H1 (cell line): ENCODE measurements at regions not wholly inside any gene's neighbourhood (a gene's known extent, or its start where the extent isn't known, plus 50 kb on each side); places are given as distances from the start of the nearest gene placed in this dataset.

Experiments
- BCL11A ChIP-seq, 2 experiments: IDR thresholded peaks; one replicate each; pipeline ENCODE4 v1.6.1; 2011; ENCODE audit warnings: low read depth in 2 of 2, low read length in 2 of 2, mild to moderate bottlenecking in 2 of 2
- CHD2 ChIP-seq: IDR thresholded peaks from 2 replicates; pipeline ENCODE4 v1.6.1; 2012; ENCODE audit warnings: low read length, improper control_type of control experiment
- JUN ChIP-seq: IDR thresholded peaks from 2 replicates; pipeline ENCODE4 v1.6.1; 2011; ENCODE audit warnings: low read depth, mild to moderate bottlenecking, improper control_type of control experiment, low read length
- PHF8 ChIP-seq: fragments of 200-600 bp; sonication (generic); conservative IDR thresholded peaks from 2 replicates; pipeline ENCODE4 v1.7.1; 2012; ENCODE audit warnings: low read depth, mild to moderate bottlenecking, inconsistent platforms, low read length, moderate library complexity
- POLR2A ChIP-seq, 2 experiments: IDR thresholded peaks; 1 replicate in 1 of 2; 2 replicates in 1 of 2; pipeline ENCODE4 v1.6.1; 2011; ENCODE audit warnings: low read depth in 2 of 2, low read length in 2 of 2, mild to moderate bottlenecking in 2 of 2; ENCODE audit errors: control extremely low read depth in 1 of 2
- SP4 ChIP-seq: IDR thresholded peaks from 2 replicates; pipeline ENCODE4 v1.6.1; 2012; ENCODE audit warnings: low read length, inconsistent platforms
- SUZ12 ChIP-seq: fragments of 200-600 bp; sonication (generic); IDR thresholded peaks from 2 replicates; pipeline ENCODE4 v1.6.1; 2012; ENCODE audit warnings: mild to moderate bottlenecking, inconsistent platforms, low read length, moderate library complexity, mixed read lengths
- TF ChIP-seq, protein P1 (sequence below), 3 experiments: IDR thresholded peaks; 1 replicate in 2 of 3; 2 replicates in 1 of 3; pipeline versions ENCODE4 v1.5.1 to v1.6.1; 2011; ENCODE audit warnings: low read length in 3 of 3, mild to moderate bottlenecking in 3 of 3, inconsistent platforms in 2 of 3, low read depth in 1 of 3, moderate library complexity in 1 of 3; ENCODE audit not compliant: insufficient read depth in 1 of 3; ENCODE audit errors: control extremely low read depth in 1 of 3
- TF ChIP-seq, protein P2 (sequence below): IDR thresholded peaks from 2 replicates; pipeline ENCODE4 v1.6.1; 2011; ENCODE audit warnings: low read length, improper control_type of control experiment

DNA sequence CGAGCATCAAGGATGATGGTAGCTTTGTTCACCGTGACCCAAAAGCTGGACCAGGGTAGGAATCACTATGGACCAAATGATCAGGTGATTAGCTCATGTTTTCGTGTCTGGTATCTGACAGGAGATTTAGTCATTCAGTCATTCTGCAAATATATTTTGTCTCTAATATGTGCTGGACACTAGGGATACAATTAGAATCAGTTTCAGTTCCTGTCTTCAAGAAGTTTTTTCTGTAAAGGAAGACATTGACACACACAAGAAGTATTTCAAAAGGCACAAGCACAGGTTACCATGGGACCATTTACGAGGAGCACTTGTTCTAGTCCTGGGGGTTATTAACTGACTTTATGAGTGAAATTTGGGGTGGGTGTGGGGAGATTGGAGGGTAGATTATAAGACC, 244.9 kb downstream of the HIVEP2 start:
- TF ChIP-seq SP4 (no peak), BCL11A (IDR thresholded peaks at IDR 0.05; ENCODE audit: low read depth in 2 of 2, low read length in 2 of 2) (no peak), JUN (no peak), SUZ12 (no peak), CHD2 (no peak), PHF8 (no peak), POLR2A (IDR thresholded peaks at IDR 0.05; ENCODE audit: control extremely low read depth in 1 of 2, low read depth in 2 of 2, low read length in 2 of 2) (no peak)
- TF ChIP-seq, protein P1, sequence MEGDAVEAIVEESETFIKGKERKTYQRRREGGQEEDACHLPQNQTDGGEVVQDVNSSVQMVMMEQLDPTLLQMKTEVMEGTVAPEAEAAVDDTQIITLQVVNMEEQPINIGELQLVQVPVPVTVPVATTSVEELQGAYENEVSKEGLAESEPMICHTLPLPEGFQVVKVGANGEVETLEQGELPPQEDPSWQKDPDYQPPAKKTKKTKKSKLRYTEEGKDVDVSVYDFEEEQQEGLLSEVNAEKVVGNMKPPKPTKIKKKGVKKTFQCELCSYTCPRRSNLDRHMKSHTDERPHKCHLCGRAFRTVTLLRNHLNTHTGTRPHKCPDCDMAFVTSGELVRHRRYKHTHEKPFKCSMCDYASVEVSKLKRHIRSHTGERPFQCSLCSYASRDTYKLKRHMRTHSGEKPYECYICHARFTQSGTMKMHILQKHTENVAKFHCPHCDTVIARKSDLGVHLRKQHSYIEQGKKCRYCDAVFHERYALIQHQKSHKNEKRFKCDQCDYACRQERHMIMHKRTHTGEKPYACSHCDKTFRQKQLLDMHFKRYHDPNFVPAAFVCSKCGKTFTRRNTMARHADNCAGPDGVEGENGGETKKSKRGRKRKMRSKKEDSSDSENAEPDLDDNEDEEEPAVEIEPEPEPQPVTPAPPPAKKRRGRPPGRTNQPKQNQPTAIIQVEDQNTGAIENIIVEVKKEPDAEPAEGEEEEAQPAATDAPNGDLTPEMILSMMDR (IDR thresholded peaks at IDR 0.05; ENCODE audit: control extremely low read depth in 1 of 3, insufficient read depth in 1 of 3, low read depth in 1 of 3, low read length in 3 of 3), result no peak
- TF ChIP-seq, protein P2, sequence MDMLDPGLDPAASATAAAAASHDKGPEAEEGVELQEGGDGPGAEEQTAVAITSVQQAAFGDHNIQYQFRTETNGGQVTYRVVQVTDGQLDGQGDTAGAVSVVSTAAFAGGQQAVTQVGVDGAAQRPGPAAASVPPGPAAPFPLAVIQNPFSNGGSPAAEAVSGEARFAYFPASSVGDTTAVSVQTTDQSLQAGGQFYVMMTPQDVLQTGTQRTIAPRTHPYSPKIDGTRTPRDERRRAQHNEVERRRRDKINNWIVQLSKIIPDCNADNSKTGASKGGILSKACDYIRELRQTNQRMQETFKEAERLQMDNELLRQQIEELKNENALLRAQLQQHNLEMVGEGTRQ, result no peak
